GM23338 (cell line): ENCODE measurements at regions not wholly inside any gene's neighbourhood (a gene's known extent, or its start where the extent isn't known, plus 50 kb on each side); places are given as distances from the start of the nearest gene placed in this dataset.

Experiments used
- ATAC-seq: fragments of 200-7000 bp; cut with Tn5 transposase; 3 replicates; pipeline ENCODE4 v1.9.1; 2020
- DNase-seq: peaks from one replicate; pipeline ENCODE4 v3.0.0-alpha.2; 2015; ENCODE audit warnings: low spot score
- H2AFZ ChIP-seq: fragments of 200-600 bp; sonication (generic); 2 replicates; pipeline ENCODE4 v1.8.0; 2016; ENCODE audit warnings: antibody characterized with exemption, mild to moderate bottlenecking, moderate library complexity
- H3F3A ChIP-seq: fragments of 200-600 bp; sonication (generic); replicated peaks from 2 replicates; pipeline ENCODE4 v1.8.0; 2017; ENCODE audit warnings: antibody characterized with exemption, mixed run types, low read depth
- H3K27ac ChIP-seq: fragments of 200-600 bp; sonication (generic); 2 replicates; pipeline ENCODE4 v1.6.1; 2016; ENCODE audit warnings: low read depth
- H3K27me3 ChIP-seq: fragments of 200-600 bp; sonication (generic); 2 replicates; pipeline ENCODE4 v1.8.0; 2016; ENCODE audit warnings: mild to moderate bottlenecking, mixed run types, moderate library complexity; ENCODE audit not compliant: insufficient read depth
- H3K36me3 ChIP-seq: fragments of 200-600 bp; sonication (generic); 2 replicates; pipeline ENCODE4 v1.8.0; 2016; ENCODE audit warnings: mild to moderate bottlenecking; ENCODE audit not compliant: insufficient read depth
- H3K4me1 ChIP-seq: fragments of 200-600 bp; sonication (generic); 2 replicates; pipeline ENCODE4 v1.8.0; 2016; ENCODE audit warnings: mild to moderate bottlenecking, moderate library complexity; ENCODE audit not compliant: insufficient read depth
- H3K4me2 ChIP-seq: fragments of 200-600 bp; sonication (generic); 2 replicates; pipeline ENCODE4 v1.7.1; 2017; ENCODE audit warnings: mixed run types
- H3K4me3 ChIP-seq: fragments of 200-600 bp; sonication (generic); 2 replicates; pipeline ENCODE4 v1.6.1; 2016; ENCODE audit warnings: mixed run types
- H3K79me2 ChIP-seq: fragments of 200-600 bp; sonication (generic); replicated peaks from 2 replicates; pipeline ENCODE4 v1.8.0; 2017; ENCODE audit warnings: mild to moderate bottlenecking; ENCODE audit not compliant: insufficient read depth
- H3K9me2 ChIP-seq: fragments of 200-600 bp; sonication (generic); 2 replicates; pipeline ENCODE4 v1.8.0; 2017; ENCODE audit not compliant: insufficient read depth
- H4K20me1 ChIP-seq: fragments of 200-600 bp; sonication (generic); replicated peaks from 2 replicates; pipeline ENCODE4 v1.8.0; 2017; ENCODE audit warnings: mild to moderate bottlenecking; ENCODE audit not compliant: insufficient read depth
- H3K27ac Mint-ChIP-seq: 2 replicates; pipeline ENCODE4 v1.8.0; 2020; ENCODE audit warnings: inconsistent platforms, mild to moderate bottlenecking, moderate library complexity, mixed read lengths
- H3K27me3 Mint-ChIP-seq: 3 replicates; pipeline ENCODE4 v1.8.0; 2022; ENCODE audit warnings: low read depth, mild to moderate bottlenecking, moderate library complexity, mixed read lengths, inconsistent platforms; ENCODE audit not compliant: insufficient read depth, poor library complexity
- H3K36me3 Mint-ChIP-seq: 3 replicates; pipeline ENCODE4 v1.8.0; 2021; ENCODE audit warnings: low read depth, mild to moderate bottlenecking, inconsistent platforms, moderate library complexity, mixed read lengths
- H3K4me1 Mint-ChIP-seq: 3 replicates; pipeline ENCODE4 v1.8.0; 2020; ENCODE audit warnings: mild to moderate bottlenecking, inconsistent platforms, mixed read lengths
- H3K4me3 Mint-ChIP-seq: 3 replicates; pipeline ENCODE4 v1.8.0; 2021; ENCODE audit warnings: moderate library complexity, mild to moderate bottlenecking, inconsistent platforms, mixed read lengths
- H3K9me3 Mint-ChIP-seq: 3 replicates; pipeline ENCODE4 v1.8.0; 2020; ENCODE audit warnings: moderate library complexity, mild to moderate bottlenecking, inconsistent platforms, mixed read lengths
- CREB1 ChIP-seq: fragments of 250-450 bp; sonication (Bioruptor Pico); IDR thresholded peaks from 2 replicates; pipeline ENCODE4 v1.5.0; 2020; ENCODE audit warnings: low read depth, mild to moderate bottlenecking, moderate library complexity
- CTCF ChIP-seq, 2 experiments: fragments of 200-600 bp in 1 of 2; sonication (generic) in 1 of 2; conservative IDR thresholded peaks; 2 replicates each; pipeline versions ENCODE4 v1.5.1 to v1.6.1; 2016 to 2017; ENCODE audit warnings: antibody characterized with exemption in 2 of 2, low read depth in 2 of 2, mild to moderate bottlenecking in 2 of 2, moderate library complexity in 1 of 2
- EZH2 ChIP-seq: fragments of 200-600 bp; sonication (generic); IDR thresholded peaks from one replicate; pipeline ENCODE4 v1.8.0; 2017; ENCODE audit warnings: antibody characterized with exemption, mild to moderate bottlenecking, low read depth; ENCODE audit not compliant: unreplicated experiment
- EZH2phosphoT487 ChIP-seq: fragments of 200-600 bp; sonication (generic); IDR thresholded peaks from one replicate; pipeline ENCODE4 v1.8.1; 2018; ENCODE audit warnings: antibody characterized with exemption; ENCODE audit not compliant: unreplicated experiment
- JUNB ChIP-seq: IDR thresholded peaks from one replicate; pipeline ENCODE4 v1.6.1; 2016; ENCODE audit warnings: antibody characterized with exemption; ENCODE audit not compliant: unreplicated experiment
- NANOG ChIP-seq: IDR thresholded peaks from 2 replicates; pipeline ENCODE4 v1.6.1; 2016; ENCODE audit warnings: antibody characterized with exemption, borderline replicate concordance
- REST ChIP-seq: IDR thresholded peaks from one replicate; pipeline ENCODE4 v1.6.1; 2018; ENCODE audit warnings: antibody characterized with exemption; ENCODE audit not compliant: unreplicated experiment
- STAT1 ChIP-seq: IDR thresholded peaks from one replicate; pipeline ENCODE4 v1.6.1; 2016; ENCODE audit warnings: antibody characterized with exemption; ENCODE audit not compliant: unreplicated experiment
- ZNF331 ChIP-seq: fragments of 250-450 bp; sonication (Bioruptor Pico); IDR thresholded peaks from 2 replicates; pipeline ENCODE4 v1.5.0; 2020; ENCODE audit warnings: low read depth, mild to moderate bottlenecking, moderate library complexity
- ZNF462 ChIP-seq: fragments of 250-450 bp; sonication (Bioruptor Pico); IDR thresholded peaks from 2 replicates; pipeline ENCODE4 v1.5.0; 2020; ENCODE audit warnings: mild to moderate bottlenecking, moderate library complexity
- TF ChIP-seq, protein P1 (sequence below): IDR thresholded peaks from 2 replicates; pipeline ENCODE4 v1.6.1; 2016; ENCODE audit warnings: antibody characterized with exemption

DNA sequence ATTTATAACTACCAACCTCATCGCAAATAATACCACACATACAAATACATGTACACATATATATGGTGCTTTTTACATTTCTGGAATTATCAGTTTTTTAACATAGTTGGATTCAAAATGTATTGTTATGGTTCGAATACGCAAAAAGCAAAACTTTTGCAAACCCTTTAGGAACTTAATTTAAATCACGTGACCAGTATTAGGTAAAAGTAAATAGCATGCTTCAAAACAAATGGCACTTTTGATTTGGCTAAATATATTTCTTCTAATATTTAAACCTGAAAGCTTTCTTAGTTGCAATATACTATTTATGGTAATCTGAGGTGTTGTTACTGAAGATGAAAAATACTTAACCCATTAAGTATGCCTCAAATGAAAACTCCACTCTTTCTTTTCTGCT is 341.4 kb downstream of the C4orf33 start:
- no peaks in the 10 kb centered on the region for H3K9me3 Mint-ChIP-seq

More for the DNA sequence above, 341.4 kb downstream of the C4orf33 start:
- H3K36me3 ChIP-seq: no peaks in the 10 kb centered on the region
- no peak overlapping the region for H2AFZ ChIP-seq
- no peaks in the 10 kb centered on the region for H3K36me3 Mint-ChIP-seq
- no peaks in the 10 kb centered on the region for H3K9me2 ChIP-seq
- no peaks in the 10 kb centered on the region for H4K20me1 ChIP-seq
- ATAC-seq: no peak
- no peak for DNase-seq
- H3K4me2 ChIP-seq: no peak overlapping the region
- TF ChIP-seq ZNF331 (no peak), NANOG (no peak), JUNB (no peak), STAT1 (no peak), EZH2phosphoT487 (no peak), CTCF (conservative IDR thresholded peaks at IDR 0.05; ENCODE audit: low read depth in 2 of 2) (no peak), CREB1 (CRISPR knock-in tag) (no peak), REST (no peak), EZH2 (no peak), ZNF462 (CRISPR knock-in tag) (no peak)
- TF ChIP-seq, protein P1, sequence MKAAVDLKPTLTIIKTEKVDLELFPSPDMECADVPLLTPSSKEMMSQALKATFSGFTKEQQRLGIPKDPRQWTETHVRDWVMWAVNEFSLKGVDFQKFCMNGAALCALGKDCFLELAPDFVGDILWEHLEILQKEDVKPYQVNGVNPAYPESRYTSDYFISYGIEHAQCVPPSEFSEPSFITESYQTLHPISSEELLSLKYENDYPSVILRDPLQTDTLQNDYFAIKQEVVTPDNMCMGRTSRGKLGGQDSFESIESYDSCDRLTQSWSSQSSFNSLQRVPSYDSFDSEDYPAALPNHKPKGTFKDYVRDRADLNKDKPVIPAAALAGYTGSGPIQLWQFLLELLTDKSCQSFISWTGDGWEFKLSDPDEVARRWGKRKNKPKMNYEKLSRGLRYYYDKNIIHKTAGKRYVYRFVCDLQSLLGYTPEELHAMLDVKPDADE: no peak
- H3K4me3 Mint-ChIP-seq: no peak overlapping the region
- no peak overlapping the region for H3K4me3 ChIP-seq
- H3K4me1 ChIP-seq: no peaks in the 10 kb centered on the region
- no peaks in the 10 kb centered on the region for H3K79me2 ChIP-seq
- H3K27me3 Mint-ChIP-seq: no peaks in the 10 kb centered on the region
- H3K27ac ChIP-seq: no peak overlapping the region
- no peak overlapping the region for H3K27ac Mint-ChIP-seq
- H3K27me3 ChIP-seq: no peaks in the 10 kb centered on the region
- no peaks in the 10 kb centered on the region for H3F3A ChIP-seq
- H3K4me1 Mint-ChIP-seq: 0 out of 3 replicates have a peak, but pooled peaks cover 3% of the 10 kb centered on the region
